IMR-90 (cell line): ENCODE measurements at regions not wholly inside any gene's neighbourhood (a gene's known extent, or its start where the extent isn't known, plus 50 kb on each side); places are given as distances from the start of the nearest gene placed in this dataset.

Experiments
- CTCF ChIP-seq: conservative IDR thresholded peaks from 2 replicates; pipeline ENCODE4 v1.5.1; 2012; ENCODE audit warnings: mild to moderate bottlenecking, low read depth, low read length, improper control_type of control experiment
- MAFK ChIP-seq: IDR thresholded peaks from 2 replicates; pipeline ENCODE4 v1.6.1; 2012; ENCODE audit warnings: low read depth, low read length, improper control_type of control experiment
- MAZ ChIP-seq: IDR thresholded peaks from 2 replicates; pipeline ENCODE4 v1.6.1; 2012; ENCODE audit warnings: low read depth, mild to moderate bottlenecking, low read length, improper control_type of control experiment, moderate library complexity, borderline replicate concordance
- POLR2A ChIP-seq: IDR thresholded peaks from 2 replicates; pipeline ENCODE4 v1.6.1; 2012; ENCODE audit warnings: mild to moderate bottlenecking, low read depth, low read length
- RCOR1 ChIP-seq: IDR thresholded peaks from 2 replicates; pipeline ENCODE4 v1.6.1; 2012; ENCODE audit warnings: mild to moderate bottlenecking, low read length, improper control_type of control experiment; ENCODE audit not compliant: insufficient replicate concordance
- RFX5 ChIP-seq: IDR thresholded peaks from 2 replicates; pipeline ENCODE4 v1.8.0; 2012; ENCODE audit warnings: low read depth, mild to moderate bottlenecking, low read length, moderate library complexity
- SMC3 ChIP-seq: fragments of 150-350 bp; IDR thresholded peaks from 2 replicates; pipeline ENCODE4 v1.6.1; 2016; ENCODE audit warnings: low read depth, mild to moderate bottlenecking, antibody characterized with exemption, low read length, moderate library complexity

GRCh38 chr18:43705850-43706249 lies 428.6 kb upstream of the SYT4 start:
- TF ChIP-seq RCOR1 (no peak), CTCF (no peak), POLR2A (no peak), RFX5 (no peak), MAFK (no peak), SMC3 (no peak), MAZ (no peak)
